Fibroblast of the aortic adventitia (primary cell): ENCODE measurements at regions not wholly inside any gene's neighbourhood (a gene's known extent, or its start where the extent isn't known, plus 50 kb on each side); places are given as distances from the start of the nearest gene placed in this dataset.
A peak's percentile ranks its signal among the peaks of the same experiment; 100 is the strongest.
"Not testable (repeated sequence)": the region's sequence is repeated elsewhere in the genome, so short reads cannot be mapped to it uniquely, and the experiment has no call there.

Experiments used
- DNase-seq: peaks from one replicate; pipeline ENCODE4 v3.0.0-alpha.2; 2010; ENCODE audit warnings: low read depth
- H3K4me3 ChIP-seq: 2 replicates; pipeline ENCODE4 v1.5.1; 2011; ENCODE audit warnings: low read depth, mild to moderate bottlenecking, control low read depth, low read length, moderate library complexity
- TF ChIP-seq, protein P1 (sequence below): IDR thresholded peaks from 2 replicates; pipeline ENCODE4 v1.5.1; 2011; ENCODE audit warnings: mild to moderate bottlenecking, low read length, control low read depth, inconsistent platforms; ENCODE audit not compliant: insufficient read depth

DNA sequence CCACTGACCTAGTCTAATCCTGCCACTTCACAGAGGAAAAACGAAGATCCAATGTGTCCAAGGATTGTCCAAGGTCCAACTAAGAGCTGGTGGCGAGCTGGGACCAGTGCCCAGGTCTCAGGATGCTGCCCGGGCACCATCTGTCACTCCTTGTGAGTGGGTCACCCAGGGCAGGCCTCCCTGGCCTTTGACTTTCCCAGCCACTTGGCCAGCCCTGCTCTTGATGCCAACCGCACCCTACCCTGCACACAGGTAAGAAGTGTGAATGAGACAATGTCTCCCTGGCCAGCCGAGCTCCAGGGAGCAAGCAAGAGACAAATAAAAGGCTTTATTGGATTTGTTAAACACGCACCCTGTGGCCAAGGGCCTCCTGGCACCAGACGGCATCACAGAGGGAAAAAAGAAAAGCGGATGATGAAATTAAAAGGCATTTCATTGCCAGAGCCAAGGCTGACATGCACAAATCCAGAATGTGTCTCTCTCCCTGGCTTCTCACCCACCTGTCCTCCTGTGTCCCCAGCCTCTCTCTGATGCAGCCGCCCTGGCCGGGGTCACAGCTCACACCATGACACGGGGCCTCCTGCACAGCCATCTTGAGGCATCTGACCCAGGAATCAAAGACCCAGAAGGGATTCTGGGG lies 72.8 kb downstream of the CAMK2N1 start:
- TF ChIP-seq, protein P1, sequence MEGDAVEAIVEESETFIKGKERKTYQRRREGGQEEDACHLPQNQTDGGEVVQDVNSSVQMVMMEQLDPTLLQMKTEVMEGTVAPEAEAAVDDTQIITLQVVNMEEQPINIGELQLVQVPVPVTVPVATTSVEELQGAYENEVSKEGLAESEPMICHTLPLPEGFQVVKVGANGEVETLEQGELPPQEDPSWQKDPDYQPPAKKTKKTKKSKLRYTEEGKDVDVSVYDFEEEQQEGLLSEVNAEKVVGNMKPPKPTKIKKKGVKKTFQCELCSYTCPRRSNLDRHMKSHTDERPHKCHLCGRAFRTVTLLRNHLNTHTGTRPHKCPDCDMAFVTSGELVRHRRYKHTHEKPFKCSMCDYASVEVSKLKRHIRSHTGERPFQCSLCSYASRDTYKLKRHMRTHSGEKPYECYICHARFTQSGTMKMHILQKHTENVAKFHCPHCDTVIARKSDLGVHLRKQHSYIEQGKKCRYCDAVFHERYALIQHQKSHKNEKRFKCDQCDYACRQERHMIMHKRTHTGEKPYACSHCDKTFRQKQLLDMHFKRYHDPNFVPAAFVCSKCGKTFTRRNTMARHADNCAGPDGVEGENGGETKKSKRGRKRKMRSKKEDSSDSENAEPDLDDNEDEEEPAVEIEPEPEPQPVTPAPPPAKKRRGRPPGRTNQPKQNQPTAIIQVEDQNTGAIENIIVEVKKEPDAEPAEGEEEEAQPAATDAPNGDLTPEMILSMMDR, result no peak
- H3K4me3 ChIP-seq, result no peak overlapping the region
- DNase-seq, result no peak

DNA sequence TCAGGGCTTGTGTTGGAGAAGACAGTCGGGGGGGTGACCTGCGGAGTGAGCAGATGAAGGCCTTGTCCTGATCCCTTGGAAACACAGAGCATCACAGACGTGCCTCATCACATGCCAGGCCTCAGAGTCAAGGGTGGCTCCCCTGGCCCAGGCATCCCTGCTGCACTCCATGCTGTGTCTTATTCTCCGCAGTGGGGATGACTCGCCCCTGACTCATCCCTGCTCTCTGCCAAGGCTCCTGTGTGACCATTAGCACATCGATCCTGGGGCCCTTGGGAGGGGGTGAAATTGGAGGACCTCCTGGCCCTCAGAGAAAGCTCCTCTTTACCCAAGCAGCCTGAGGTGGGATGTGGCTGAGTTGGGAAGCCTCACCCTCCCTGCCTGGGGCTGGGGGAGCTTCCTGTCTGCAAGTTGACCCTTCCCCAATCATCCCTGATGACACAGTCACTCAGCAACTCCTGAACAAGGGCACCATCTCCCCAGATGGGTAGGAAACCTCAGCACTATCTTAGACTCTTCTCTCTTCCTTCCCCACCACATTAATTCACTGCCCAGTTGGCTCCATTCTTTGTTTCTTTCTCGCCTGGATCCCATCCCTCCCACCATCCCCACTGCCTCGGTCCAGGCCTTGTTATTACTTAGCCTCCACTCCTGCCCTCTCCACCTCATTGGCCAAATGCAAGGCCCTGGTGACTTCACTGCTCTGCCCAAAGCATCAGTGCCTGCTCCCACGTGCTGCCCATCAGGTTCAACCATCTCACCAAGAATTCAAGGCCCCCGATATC lies 74.6 kb downstream of the CAMK2N1 start:
- TF ChIP-seq, protein P1, result no peak

DNA sequence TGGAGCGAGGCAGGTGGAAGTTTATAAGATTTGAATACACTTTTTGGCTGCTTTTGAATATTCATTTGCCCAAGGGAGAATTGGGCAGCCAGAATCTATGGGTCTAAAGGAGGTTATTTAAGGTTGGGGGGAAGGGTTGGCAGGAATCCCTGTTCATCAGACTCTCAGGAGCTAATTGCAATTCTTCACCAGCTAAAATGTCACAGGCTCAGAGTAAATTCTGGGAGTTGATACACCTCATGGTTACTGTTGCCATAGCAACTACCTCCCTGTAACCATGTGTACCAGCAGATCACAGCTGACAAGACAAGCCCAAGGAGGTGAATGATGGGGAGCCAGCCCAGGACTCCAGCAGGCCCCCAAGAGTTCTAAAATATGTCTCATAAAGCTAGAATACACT lies 75.5 kb downstream of the CAMK2N1 start:
- DNase-seq, result peak; percentile 19
- TF ChIP-seq, protein P1, result no peak
- H3K4me3 ChIP-seq, result no peak overlapping the region

More for the DNA sequence above, 74.6 kb downstream of the CAMK2N1 start:
- no peak overlapping the region for H3K4me3 ChIP-seq
- DNase-seq, result peak; percentile 89

DNA sequence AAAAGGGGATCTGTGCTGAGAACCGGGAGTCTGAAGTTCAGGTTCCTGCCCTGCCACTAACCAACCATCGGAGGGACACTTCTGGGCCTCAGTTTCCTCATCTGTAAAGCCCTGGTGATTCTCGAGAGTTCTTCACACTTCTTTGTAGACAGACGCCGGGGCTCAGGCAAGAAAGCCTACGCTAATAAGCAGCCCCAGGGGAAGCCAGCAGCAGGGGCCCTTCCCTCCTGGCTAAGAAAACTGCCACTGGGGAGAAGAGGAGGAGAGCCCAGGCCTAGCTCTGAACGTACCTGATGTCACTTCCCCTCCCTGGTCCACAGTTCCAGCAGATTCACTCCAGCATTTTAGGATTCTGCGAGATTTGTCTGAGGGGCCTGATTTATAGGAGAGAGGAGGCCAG lies 76.0 kb downstream of the CAMK2N1 start:
- DNase-seq, result no peak
- TF ChIP-seq, protein P1, result no peak
- no peak overlapping the region for H3K4me3 ChIP-seq

DNA sequence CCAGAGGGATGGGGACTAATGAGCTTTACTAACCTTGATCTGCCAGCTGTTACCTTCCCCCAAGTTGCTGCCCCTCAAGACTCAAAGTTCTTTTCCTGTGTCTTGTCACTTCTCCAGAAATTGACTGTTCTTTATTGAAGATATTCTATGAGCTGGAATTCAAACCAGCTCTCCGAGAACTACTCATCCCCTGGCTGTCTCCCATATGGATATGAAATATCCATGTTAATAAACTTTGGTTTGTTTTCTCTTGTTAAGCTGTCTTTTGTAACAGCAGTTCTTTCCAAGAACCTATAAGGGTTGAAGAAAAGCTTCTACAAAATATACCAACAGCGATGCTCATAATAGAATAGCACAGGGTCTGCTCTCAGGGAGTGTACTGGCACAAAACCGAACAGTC lies 77.0 kb downstream of the CAMK2N1 start:
- TF ChIP-seq, protein P1, result no peak
- no peak overlapping the region for H3K4me3 ChIP-seq
- DNase-seq, result no peak

DNA sequence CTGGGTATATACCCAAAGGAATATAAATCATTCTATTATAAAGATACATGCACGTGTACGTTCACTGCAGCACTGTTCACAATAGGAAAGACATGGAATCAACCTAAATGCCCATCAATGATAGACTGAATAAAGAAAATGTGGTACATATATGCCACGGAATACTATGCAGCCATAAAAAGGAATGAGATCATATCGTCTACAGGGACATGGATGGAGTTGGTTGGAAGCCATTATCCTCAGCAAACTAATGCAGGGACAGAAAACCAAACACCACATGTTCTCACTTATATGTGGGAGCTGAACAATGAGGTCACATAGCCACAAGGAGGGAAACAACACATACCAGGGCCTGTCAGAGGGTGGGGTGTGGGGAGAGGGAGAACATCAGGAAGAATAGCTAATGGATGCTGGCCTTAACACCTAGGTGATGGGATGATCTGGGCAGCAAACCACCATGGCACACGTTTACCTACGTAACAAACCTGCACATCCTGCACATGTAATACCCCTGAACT lies 77.8 kb downstream of the CAMK2N1 start:
- DNase-seq, H3K4me3 ChIP-seq: not testable (repeated sequence)

DNA sequence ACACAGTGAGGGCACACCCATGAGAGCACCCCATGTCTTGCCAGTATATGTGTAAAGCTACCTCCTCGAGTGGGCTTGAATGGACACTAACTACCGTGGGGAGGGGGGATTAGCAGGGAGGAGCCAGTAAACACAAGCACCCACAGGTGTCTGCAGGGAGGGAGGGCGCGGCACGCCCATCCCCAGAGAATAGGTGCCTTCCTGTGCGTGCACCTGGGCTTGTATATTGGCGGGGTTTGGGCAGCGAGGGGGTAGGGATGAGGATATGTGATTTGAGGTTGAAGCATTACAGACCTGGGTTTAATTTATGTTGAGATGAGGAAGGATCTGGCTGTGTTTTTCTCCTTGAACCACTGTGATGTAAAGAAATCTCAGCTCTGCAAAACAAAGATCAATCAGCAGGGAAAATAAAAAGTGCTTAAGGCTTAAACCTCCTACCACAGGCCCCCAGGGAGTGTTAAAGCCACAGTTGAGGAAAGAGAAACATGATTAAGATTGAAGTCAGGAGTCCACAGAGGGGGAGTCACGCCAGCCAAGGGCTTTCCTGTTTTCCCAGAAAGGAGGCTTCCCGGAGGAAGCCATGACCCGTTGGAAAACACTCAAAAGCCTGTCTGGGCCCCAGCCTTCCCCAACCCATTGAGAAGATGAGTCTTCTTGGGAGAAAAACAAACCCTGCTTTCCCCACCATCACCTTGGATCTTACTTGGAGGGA lies 80.0 kb downstream of the CAMK2N1 start:
- H3K4me3 ChIP-seq, result no peak overlapping the region
- TF ChIP-seq, protein P1, result no peak
- peak; percentile 92 for DNase-seq
